LNCaP clone FGC (cell line): ENCODE measurements at regions not wholly inside any gene's neighbourhood (a gene's known extent, or its start where the extent isn't known, plus 50 kb on each side); places are given as distances from the start of the nearest gene placed in this dataset.
A peak's percentile ranks its signal among the peaks of the same experiment; 100 is the strongest.

Source experiments
- DNase-seq: peaks from one replicate; pipeline ENCODE4 v3.0.0-alpha.2; 2011; ENCODE audit warnings: low read depth
- H3K4me3 ChIP-seq: 2 replicates; pipeline ENCODE4 v1.5.1; 2011; ENCODE audit warnings: mild to moderate bottlenecking, low read depth, low read length, control low read depth
- TF ChIP-seq, protein P1 (sequence below): IDR thresholded peaks from 2 replicates; pipeline ENCODE4 v1.5.1; 2012; ENCODE audit warnings: mild to moderate bottlenecking; ENCODE audit not compliant: control insufficient read depth, insufficient read depth; ENCODE audit errors: extremely low read depth

DNA sequence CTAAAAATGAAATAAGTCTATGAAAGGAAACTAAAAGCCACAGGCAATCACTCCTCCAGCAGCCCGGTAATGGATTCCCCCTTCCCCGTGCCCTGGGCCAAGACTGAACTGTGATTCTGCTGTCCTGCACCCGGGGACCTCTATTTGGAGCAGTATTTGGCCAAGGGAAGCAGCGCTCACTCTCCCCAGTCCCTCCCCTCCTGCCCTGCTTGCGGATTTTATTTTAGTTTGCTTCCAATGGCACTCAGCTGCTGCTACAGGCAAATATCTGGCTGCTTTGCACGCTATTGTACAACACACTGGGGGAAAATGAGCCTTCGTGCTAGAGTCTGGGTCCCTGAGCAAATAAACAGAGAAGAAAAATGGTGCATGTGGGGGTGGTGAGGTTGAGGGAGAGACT is 975.7 kb upstream of the RBFOX1 start:
- TF ChIP-seq, protein P1, sequence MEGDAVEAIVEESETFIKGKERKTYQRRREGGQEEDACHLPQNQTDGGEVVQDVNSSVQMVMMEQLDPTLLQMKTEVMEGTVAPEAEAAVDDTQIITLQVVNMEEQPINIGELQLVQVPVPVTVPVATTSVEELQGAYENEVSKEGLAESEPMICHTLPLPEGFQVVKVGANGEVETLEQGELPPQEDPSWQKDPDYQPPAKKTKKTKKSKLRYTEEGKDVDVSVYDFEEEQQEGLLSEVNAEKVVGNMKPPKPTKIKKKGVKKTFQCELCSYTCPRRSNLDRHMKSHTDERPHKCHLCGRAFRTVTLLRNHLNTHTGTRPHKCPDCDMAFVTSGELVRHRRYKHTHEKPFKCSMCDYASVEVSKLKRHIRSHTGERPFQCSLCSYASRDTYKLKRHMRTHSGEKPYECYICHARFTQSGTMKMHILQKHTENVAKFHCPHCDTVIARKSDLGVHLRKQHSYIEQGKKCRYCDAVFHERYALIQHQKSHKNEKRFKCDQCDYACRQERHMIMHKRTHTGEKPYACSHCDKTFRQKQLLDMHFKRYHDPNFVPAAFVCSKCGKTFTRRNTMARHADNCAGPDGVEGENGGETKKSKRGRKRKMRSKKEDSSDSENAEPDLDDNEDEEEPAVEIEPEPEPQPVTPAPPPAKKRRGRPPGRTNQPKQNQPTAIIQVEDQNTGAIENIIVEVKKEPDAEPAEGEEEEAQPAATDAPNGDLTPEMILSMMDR, result no peak
- no peak overlapping the region for H3K4me3 ChIP-seq
- DNase-seq, result no peak

GRCh38 chr16:6349725-6350124 is 982.9 kb upstream of the RBFOX1 start:
- H3K4me3 ChIP-seq, result no peak overlapping the region
- DNase-seq, result no peak
- TF ChIP-seq, protein P1, result no peak

- TF ChIP-seq, protein P1, result no peak
- no peak overlapping the region for H3K4me3 ChIP-seq
- no peak for DNase-seq
Measured at GRCh38 chr16:6345090-6345489, 987.6 kb upstream of the RBFOX1 start.

DNA sequence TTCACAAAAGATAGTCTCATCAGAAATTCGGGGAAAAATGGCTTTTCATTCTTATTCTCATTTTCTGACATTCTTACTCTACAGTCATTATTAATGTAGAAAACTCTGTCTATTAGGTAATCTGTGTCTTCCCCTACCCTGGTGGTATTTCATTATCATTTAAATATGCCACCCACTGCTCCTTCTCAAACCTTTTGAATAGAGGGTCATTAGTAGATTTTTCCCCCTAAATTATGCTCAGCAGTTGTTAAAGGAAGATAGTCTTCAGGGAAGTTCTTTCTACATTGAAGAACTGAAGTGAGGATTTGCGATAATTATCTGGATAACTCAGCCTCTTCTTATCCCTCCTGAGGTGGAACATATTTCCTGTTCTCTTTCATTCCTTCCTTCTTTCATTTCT is 989.5 kb upstream of the RBFOX1 start:
- DNase-seq, result no peak
- TF ChIP-seq, protein P1, result no peak
- H3K4me3 ChIP-seq, result no peak overlapping the region

DNA sequence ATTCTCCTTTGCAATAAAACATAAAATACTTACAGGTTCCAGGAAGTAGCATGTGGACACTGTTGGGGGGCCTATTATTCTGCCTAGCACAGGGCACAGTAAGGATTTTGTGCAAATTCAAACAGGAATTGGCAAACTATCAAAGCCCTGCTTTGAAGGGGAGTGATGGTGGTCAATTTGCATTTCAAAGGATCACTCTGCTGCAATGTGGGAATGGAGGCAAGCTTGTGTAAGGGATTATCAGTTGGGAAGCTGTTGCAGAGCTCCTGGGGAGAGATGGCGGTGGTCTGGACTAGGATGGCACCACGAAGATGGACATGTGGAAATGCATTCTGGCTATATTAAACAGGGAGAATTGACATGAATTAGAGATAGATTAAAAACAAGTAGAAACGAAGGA is 990.7 kb upstream of the RBFOX1 start:
- TF ChIP-seq, protein P1, result no peak
- H3K4me3 ChIP-seq, result no peak overlapping the region
- no peak for DNase-seq

GRCh38 chr16:6335072-6335471 is 997.6 kb upstream of the RBFOX1 start:
- peak; percentile 1 for DNase-seq
- H3K4me3 ChIP-seq, result no peak overlapping the region
- TF ChIP-seq, protein P1, result peak; percentile 41; the same call in 1 of the 2 replicates

DNA sequence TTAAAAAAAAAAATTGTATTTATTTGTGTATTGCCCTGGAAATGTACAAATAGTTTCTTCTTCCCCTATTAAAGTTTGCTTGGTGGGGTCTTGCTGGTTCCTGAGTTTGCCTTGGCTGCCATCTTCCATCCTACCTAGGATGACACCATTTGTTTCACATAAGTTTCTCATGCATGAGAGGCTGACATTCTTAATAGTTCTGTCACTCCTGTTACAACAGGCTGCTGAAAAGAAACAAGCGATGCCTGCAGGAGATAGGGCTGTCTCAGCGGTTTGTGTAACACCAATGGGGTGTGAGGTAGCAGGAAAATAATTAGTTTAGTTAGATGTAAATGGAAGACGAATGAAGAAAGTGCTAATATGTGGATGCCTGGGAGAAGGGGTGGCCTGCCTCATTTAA is 1000.9 kb upstream of the RBFOX1 start:
- no peak overlapping the region for H3K4me3 ChIP-seq
- no peak for DNase-seq
- TF ChIP-seq, protein P1, result no peak
